TTC549 (cell line): ENCODE measurements at regions not wholly inside any gene's neighbourhood (a gene's known extent, or its start where the extent isn't known, plus 50 kb on each side); places are given as distances from the start of the nearest gene placed in this dataset.
"Not testable (repeated sequence)": the region's sequence is repeated elsewhere in the genome, so short reads cannot be mapped to it uniquely, and the experiment has no call there.

Source experiments
- FAIRE-seq: peaks from 2 replicates; lab custom pipeline; 2012; peaks lifted over from hg19 to GRCh38; lab: Jason Lieb, UNC

GRCh38 chr10:35993591-35994515 is 351.8 kb upstream of the FZD8 start:
- FAIRE-seq: no peak

GRCh38 chr10:35992107-35992506 is 350.0 kb upstream of the FZD8 start:
- FAIRE-seq: no peak

- FAIRE-seq: no peak
Observed at GRCh38 chr10:35986756-35987502, 344.8 kb upstream of the FZD8 start.

GRCh38 chr10:35979116-35979515 is 337.0 kb upstream of the FZD8 start:
- no peak for FAIRE-seq

GRCh38 chr10:35973912-35974591 is 332.0 kb upstream of the FZD8 start:
- FAIRE-seq: not testable (repeated sequence)

- FAIRE-seq: no peak
Observed at GRCh38 chr10:35972275-35972674, 330.2 kb upstream of the FZD8 start.

- no peak for FAIRE-seq
Observed at GRCh38 chr10:35971397-35971796, 329.3 kb upstream of the FZD8 start.

GRCh38 chr10:35963685-35964084 is 321.6 kb upstream of the FZD8 start:
- FAIRE-seq: no peak

GRCh38 chr10:35961501-35961900 is 319.4 kb upstream of the FZD8 start:
- FAIRE-seq: no peak

GRCh38 chr10:35959252-35959651 is 317.2 kb upstream of the FZD8 start:
- no peak for FAIRE-seq

GRCh38 chr10:35958609-35959008 is 316.5 kb upstream of the FZD8 start:
- FAIRE-seq: not testable (repeated sequence)

GRCh38 chr10:35950701-35951100 is 308.6 kb upstream of the FZD8 start:
- no peak for FAIRE-seq

- no peak for FAIRE-seq
Observed at GRCh38 chr10:35950226-35950625, 308.1 kb upstream of the FZD8 start.

GRCh38 chr10:35949811-35950211 is 307.7 kb upstream of the FZD8 start:
- no peak for FAIRE-seq

GRCh38 chr10:35946556-35946955 is 304.5 kb upstream of the FZD8 start:
- FAIRE-seq: no peak

GRCh38 chr10:35942057-35942456 is 300.0 kb upstream of the FZD8 start:
- no peak for FAIRE-seq

- no peak for FAIRE-seq
Observed at GRCh38 chr10:35940141-35941041, 298.3 kb upstream of the FZD8 start.

- FAIRE-seq: no peak
Observed at GRCh38 chr10:35938160-35938559, 296.1 kb upstream of the FZD8 start.

GRCh38 chr10:35937546-35937945 is 295.4 kb upstream of the FZD8 start:
- FAIRE-seq: no peak

GRCh38 chr10:35934642-35934995 is 292.5 kb upstream of the FZD8 start:
- no peak for FAIRE-seq

- FAIRE-seq: no peak
Observed at GRCh38 chr10:35933940-35934641, 292.0 kb upstream of the FZD8 start.
